ENCODE measurements at regions not wholly inside any gene's neighbourhood (a gene's known extent, or its start where the extent isn't known, plus 50 kb on each side); places are given as distances from the start of the nearest gene placed in this dataset.

GRCh38 chr4:132865458-132865857 lies 283.6 kb upstream of the PCDH10 start:
- no peaks in the 10 kb centered on the region for H3K4me1 ChIP-seq
- H3K27me3 ChIP-seq: no peaks in the 10 kb centered on the region
- H3K27ac ChIP-seq: no peak overlapping the region
- no peak for DNase-seq (ENCODE audit: low spot score in 2 of 2)
- H3K4me3 ChIP-seq: no peak overlapping the region
- no peaks in the 10 kb centered on the region for H3K36me3 ChIP-seq
- no peak for TF ChIP-seq POLR2A (IDR thresholded peaks at IDR 0.05)
- intact Hi-C loops (cut with DNase I; ENCODE audit: low total_unique reads): no loop called here
- H3K9me3 ChIP-seq: no peaks in the 10 kb centered on the region

- H3K36me3 ChIP-seq: no peaks in the 10 kb centered on the region
- H3K4me3 ChIP-seq: no peak overlapping the region
- no peak for DNase-seq (ENCODE audit: low spot score in 2 of 2)
- H3K9me3 ChIP-seq: no peaks in the 10 kb centered on the region
- H3K4me1 ChIP-seq: no peaks in the 10 kb centered on the region
- intact Hi-C loops (cut with DNase I; ENCODE audit: low total_unique reads): no loop called here
- H3K27me3 ChIP-seq: no peaks in the 10 kb centered on the region
- TF ChIP-seq POLR2AphosphoS5 (IDR thresholded peaks at IDR 0.05): no peak
- TF ChIP-seq CTCF (IDR thresholded peaks at IDR 0.05): no peak
- TF ChIP-seq POLR2A (IDR thresholded peaks at IDR 0.05): no peak
- no peak overlapping the region for H3K27ac ChIP-seq
These were observed 283.2 kb upstream of the PCDH10 start for GRCh38 chr4:132865922-132866321.

GRCh38 chr4:132866616-132867015 lies 282.5 kb upstream of the PCDH10 start:
- no peak for TF ChIP-seq POLR2A (IDR thresholded peaks at IDR 0.05)

GRCh38 chr4:132893787-132894186 lies 255.3 kb upstream of the PCDH10 start:
- Histone ChIP-seq H3K36me3 (no peaks in the 10 kb centered on the region), H3K4me1 (no peaks in the 10 kb centered on the region), H3K9me3 (no peaks in the 10 kb centered on the region), H3K27me3 (no peaks in the 10 kb centered on the region), H3K27ac (no peak overlapping the region), H3K4me3 (no peak overlapping the region)
- DNase-seq (ENCODE audit: low spot score in 2 of 2): no peak
- intact Hi-C loops (cut with DNase I; ENCODE audit: low total_unique reads): no loop called here
- TF ChIP-seq POLR2AphosphoS5 (IDR thresholded peaks at IDR 0.05) (no peak), CTCF (IDR thresholded peaks at IDR 0.05) (no peak), POLR2A (IDR thresholded peaks at IDR 0.05) (no peak)

More at GRCh38 chr4:132866616-132867015, 282.5 kb upstream of the PCDH10 start:
- H3K27me3 ChIP-seq: no peaks in the 10 kb centered on the region
- peaks cover 0 to 5% of the 10 kb centered on the region in 2 donors for H3K9me3 ChIP-seq
- H3K36me3 ChIP-seq: no peaks in the 10 kb centered on the region
- H3K4me1 ChIP-seq: no peaks in the 10 kb centered on the region
- intact Hi-C loops (cut with DNase I; ENCODE audit: low total_unique reads): no loop called here
- H3K4me3 ChIP-seq: no peak overlapping the region
- H3K27ac ChIP-seq: no peak overlapping the region
- no peak for DNase-seq (ENCODE audit: low spot score in 2 of 2)

- Histone ChIP-seq H3K27me3 (no peaks in the 10 kb centered on the region), H3K4me3 (no peak overlapping the region), H3K9me3 (no peaks in the 10 kb centered on the region), H3K27ac (no peak overlapping the region), H3K36me3 (no peaks in the 10 kb centered on the region), H3K4me1 (no peaks in the 10 kb centered on the region)
- intact Hi-C loops (cut with DNase I; ENCODE audit: low total_unique reads): no loop called here
- no peak for DNase-seq (ENCODE audit: low spot score in 2 of 2)
- TF ChIP-seq POLR2A (IDR thresholded peaks at IDR 0.05) (no peak), CTCF (IDR thresholded peaks at IDR 0.05) (no peak), POLR2AphosphoS5 (IDR thresholded peaks at IDR 0.05) (no peak)
These were observed 247.9 kb upstream of the PCDH10 start for GRCh38 chr4:132901224-132901623.

GRCh38 chr4:132910229-132910748 lies 238.8 kb upstream of the PCDH10 start:
- Histone ChIP-seq H3K4me1 (no peaks in the 10 kb centered on the region), H3K4me3 (no peak overlapping the region), H3K9me3 (no peaks in the 10 kb centered on the region), H3K36me3 (no peaks in the 10 kb centered on the region), H3K27ac (no peak overlapping the region), H3K27me3 (no peaks in the 10 kb centered on the region)
- DNase-seq (ENCODE audit: low spot score in 2 of 2): no peak
- intact Hi-C loops (cut with DNase I; ENCODE audit: low total_unique reads): no loop called here
- no peak for TF ChIP-seq POLR2A (IDR thresholded peaks at IDR 0.05)
- no peak for TF ChIP-seq POLR2AphosphoS5 (IDR thresholded peaks at IDR 0.05)
- no peak for TF ChIP-seq CTCF (IDR thresholded peaks at IDR 0.05)

All from breast epithelium (tissue), 4 donors.